Mesothelial cell of epicardium (in vitro differentiated cells): ENCODE measurements at regions not wholly inside any gene's neighbourhood (a gene's known extent, or its start where the extent isn't known, plus 50 kb on each side); places are given as distances from the start of the nearest gene placed in this dataset.
"Not testable (repeated sequence)": the region's sequence is repeated elsewhere in the genome, so short reads cannot be mapped to it uniquely, and the experiment has no call there.

ENCODE experiments used
- DNase-seq, 2 experiments: peaks; one replicate each; pipeline ENCODE4 v3.0.0; 2021; ENCODE audit warnings: low spot score in 2 of 2; ENCODE audit not compliant: unreplicated experiment in 2 of 2
- H3K27ac Mint-ChIP-seq: 2 replicates; pipeline ENCODE4 v1.8.0; 2021; ENCODE audit warnings: mixed read lengths
- H3K27me3 Mint-ChIP-seq: 2 replicates; pipeline ENCODE4 v1.8.0; 2021; ENCODE audit warnings: low read depth, mixed read lengths
- H3K36me3 Mint-ChIP-seq: 2 replicates; pipeline ENCODE4 v1.8.0; 2021; ENCODE audit warnings: mixed read lengths
- H3K4me1 Mint-ChIP-seq: 2 replicates; pipeline ENCODE4 v1.8.0; 2021; ENCODE audit warnings: mixed read lengths
- H3K4me3 Mint-ChIP-seq: 2 replicates; pipeline ENCODE4 v1.8.0; 2021; ENCODE audit warnings: mild to moderate bottlenecking, moderate library complexity, mixed read lengths
- H3K9me3 Mint-ChIP-seq: 2 replicates; pipeline ENCODE4 v1.8.0; 2021; ENCODE audit warnings: mixed read lengths
- TF ChIP-seq, protein P1 (sequence below): fragments of 200-600 bp; sonication (generic); IDR thresholded peaks from one replicate; pipeline ENCODE4 v1.5.0; 2021; ENCODE audit warnings: antibody characterized with exemption; ENCODE audit not compliant: unreplicated experiment

DNA sequence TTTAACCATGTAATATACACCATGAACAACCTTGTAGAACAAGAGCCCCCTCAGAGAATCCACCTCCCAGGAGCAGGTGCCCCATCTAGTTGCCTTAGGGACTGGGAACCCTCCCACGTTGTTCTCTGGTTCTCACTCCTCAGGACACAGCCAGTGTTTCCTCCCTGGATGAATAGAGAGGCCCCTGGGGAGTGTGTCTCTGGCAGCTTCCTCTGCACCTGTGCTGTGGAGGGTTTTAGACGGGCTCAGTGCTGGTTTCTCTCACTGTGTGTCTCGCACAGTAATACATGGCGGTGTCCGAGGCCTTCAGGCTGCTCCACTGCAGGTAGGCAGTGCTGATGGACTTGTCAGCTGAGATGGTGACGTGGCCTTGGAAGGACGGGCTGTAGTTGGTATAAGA is 581.3 kb downstream of the TMEM121 start:
- Mint-ChIP-seq H3K9me3 (peaks cover 23% of the 10 kb centered on the region), H3K27ac (no peak overlapping the region), H3K36me3 (no peaks in the 10 kb centered on the region), H3K4me1 (no peaks in the 10 kb centered on the region), H3K4me3 (no peak overlapping the region), H3K27me3 (no peaks in the 10 kb centered on the region)
- DNase-seq: no peak
- TF ChIP-seq, protein P1, sequence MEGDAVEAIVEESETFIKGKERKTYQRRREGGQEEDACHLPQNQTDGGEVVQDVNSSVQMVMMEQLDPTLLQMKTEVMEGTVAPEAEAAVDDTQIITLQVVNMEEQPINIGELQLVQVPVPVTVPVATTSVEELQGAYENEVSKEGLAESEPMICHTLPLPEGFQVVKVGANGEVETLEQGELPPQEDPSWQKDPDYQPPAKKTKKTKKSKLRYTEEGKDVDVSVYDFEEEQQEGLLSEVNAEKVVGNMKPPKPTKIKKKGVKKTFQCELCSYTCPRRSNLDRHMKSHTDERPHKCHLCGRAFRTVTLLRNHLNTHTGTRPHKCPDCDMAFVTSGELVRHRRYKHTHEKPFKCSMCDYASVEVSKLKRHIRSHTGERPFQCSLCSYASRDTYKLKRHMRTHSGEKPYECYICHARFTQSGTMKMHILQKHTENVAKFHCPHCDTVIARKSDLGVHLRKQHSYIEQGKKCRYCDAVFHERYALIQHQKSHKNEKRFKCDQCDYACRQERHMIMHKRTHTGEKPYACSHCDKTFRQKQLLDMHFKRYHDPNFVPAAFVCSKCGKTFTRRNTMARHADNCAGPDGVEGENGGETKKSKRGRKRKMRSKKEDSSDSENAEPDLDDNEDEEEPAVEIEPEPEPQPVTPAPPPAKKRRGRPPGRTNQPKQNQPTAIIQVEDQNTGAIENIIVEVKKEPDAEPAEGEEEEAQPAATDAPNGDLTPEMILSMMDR: no peak

DNA sequence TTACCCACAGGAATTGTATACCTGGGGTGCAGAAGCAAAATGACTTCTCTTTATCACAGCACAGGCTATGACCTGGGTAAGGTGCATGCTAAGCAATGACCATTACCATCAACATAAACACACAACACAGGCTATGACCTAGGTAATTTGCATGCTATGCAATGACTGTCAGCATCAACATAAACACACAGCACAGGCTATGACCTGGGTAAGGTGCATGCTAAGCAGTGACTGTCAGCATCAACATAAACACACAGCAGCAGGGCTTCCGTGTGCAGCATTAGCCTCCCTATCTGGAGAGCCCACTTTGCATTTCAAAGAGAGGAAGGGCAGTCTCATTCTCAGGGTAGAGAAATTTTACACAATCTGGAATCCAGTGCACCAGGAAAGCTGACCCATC is 583.0 kb downstream of the TMEM121 start:
- H3K4me1 Mint-ChIP-seq: no peaks in the 10 kb centered on the region
- no peak overlapping the region for H3K4me3 Mint-ChIP-seq
- DNase-seq: no peak
- peaks cover 16% of the 10 kb centered on the region for H3K9me3 Mint-ChIP-seq
- H3K27ac Mint-ChIP-seq: no peak overlapping the region
- H3K27me3 Mint-ChIP-seq: no peaks in the 10 kb centered on the region
- H3K36me3 Mint-ChIP-seq: no peaks in the 10 kb centered on the region
- TF ChIP-seq, protein P1: no peak

DNA sequence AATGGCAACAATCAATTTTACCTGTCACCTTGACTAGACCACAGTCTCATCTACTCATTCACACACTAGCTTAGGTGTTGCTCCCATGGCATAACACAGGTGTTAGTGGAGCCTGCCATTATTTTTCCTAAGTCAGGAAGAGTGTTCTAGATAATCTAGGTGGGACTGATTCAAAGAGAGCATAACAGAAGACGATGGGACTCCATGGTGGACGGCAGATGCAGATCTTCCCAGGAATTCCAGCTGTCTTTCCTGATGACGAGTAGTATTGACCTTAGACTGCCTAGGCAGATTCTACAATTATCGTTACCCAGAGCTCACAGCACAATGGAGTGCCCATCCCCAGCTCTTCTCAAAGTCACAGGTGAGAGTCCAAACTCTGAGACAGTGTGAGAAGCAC is 589.0 kb downstream of the TMEM121 start:
- Mint-ChIP-seq H3K27me3 (no peaks in the 10 kb centered on the region), H3K4me3 (no peak overlapping the region), H3K36me3 (no peaks in the 10 kb centered on the region), H3K9me3 (peaks cover 36% of the 10 kb centered on the region), H3K27ac (no peak overlapping the region), H3K4me1 (no peaks in the 10 kb centered on the region)
- TF ChIP-seq, protein P1: no peak
- DNase-seq: no peak

DNA sequence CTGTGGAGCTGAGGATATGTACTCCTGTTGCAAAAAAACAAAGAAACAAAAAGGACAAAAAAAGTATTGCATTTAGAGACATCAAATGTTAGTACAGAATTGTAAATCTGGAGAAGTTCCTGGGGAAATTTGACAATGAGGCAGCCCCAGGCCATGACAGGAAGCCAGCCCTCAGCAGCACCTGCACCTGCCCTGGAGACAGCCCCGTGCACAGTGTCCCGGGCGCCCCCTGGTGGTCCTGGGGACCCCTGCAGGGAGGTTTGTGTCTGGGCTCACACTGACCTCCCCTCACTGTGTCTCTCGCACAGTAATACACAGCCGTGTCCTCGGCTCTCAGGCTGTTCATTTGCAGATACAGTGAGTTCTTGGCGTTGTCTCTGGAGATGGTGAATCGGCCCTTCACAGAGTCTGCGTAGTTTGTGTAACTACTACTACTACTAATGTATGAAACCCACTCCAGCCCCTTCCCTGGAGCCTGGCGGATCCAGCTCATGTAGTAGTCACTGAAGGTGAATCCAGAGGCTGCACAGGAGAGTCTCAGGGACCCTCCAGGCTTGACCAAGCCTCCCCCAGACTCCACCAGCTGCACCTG is 590.1 kb downstream of the TMEM121 start:
- not testable (repeated sequence) for H3K4me3 Mint-ChIP-seq, H3K36me3 Mint-ChIP-seq, H3K27ac Mint-ChIP-seq, H3K27me3 Mint-ChIP-seq, DNase-seq, H3K4me1 Mint-ChIP-seq
- peaks cover 43% of the 10 kb centered on the region for H3K9me3 Mint-ChIP-seq

DNA sequence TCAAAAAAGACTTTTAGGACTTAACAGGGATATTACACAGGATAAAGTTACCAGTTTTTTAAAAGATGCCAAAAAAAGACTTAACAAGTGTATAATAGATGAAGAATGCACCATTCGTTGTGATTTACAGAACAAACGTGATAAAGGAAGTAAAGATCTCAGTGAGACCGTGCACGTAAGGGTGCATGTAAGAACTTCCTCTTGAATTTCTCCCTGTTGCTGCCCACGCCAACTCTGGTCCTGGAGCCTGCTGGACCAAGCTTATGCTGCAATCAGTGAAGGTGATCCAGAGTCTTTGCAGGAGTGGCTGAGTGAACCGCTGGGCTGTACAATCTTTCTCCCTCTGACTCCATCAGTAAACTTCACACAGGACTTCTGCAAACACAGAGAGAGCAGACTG is 593.7 kb downstream of the TMEM121 start:
- TF ChIP-seq, protein P1: no peak
- peaks cover 6% of the 10 kb centered on the region for H3K36me3 Mint-ChIP-seq
- peaks cover 65% of the 10 kb centered on the region for H3K9me3 Mint-ChIP-seq
- no peak overlapping the region for H3K4me3 Mint-ChIP-seq
- H3K4me1 Mint-ChIP-seq: no peaks in the 10 kb centered on the region
- H3K27ac Mint-ChIP-seq: no peak overlapping the region
- H3K27me3 Mint-ChIP-seq: no peaks in the 10 kb centered on the region
- no peak for DNase-seq

DNA sequence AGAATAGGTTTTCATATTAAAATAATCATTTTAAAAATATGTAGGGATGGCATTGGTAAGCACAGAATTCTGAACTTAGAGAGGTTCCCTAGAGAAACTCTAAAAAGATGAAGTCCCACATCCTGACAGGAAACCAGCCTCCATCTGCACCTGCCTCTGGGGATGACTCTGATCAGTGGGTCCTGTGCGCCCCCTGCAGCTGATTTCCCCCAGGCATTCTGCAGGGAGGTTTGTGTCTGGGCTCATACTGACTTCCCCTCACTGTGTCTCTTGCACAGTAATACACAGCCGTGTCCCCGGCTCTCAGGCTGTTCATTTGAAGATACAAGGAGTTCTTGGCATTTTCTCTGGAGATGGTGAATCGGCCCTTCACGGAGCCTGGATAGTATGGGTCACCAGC is 602.9 kb downstream of the TMEM121 start:
- no peak overlapping the region for H3K27ac Mint-ChIP-seq
- H3K4me1 Mint-ChIP-seq: no peaks in the 10 kb centered on the region
- no peak for DNase-seq
- peaks cover 80% of the 10 kb centered on the region for H3K9me3 Mint-ChIP-seq
- no peaks in the 10 kb centered on the region for H3K27me3 Mint-ChIP-seq
- TF ChIP-seq, protein P1: no peak
- H3K4me3 Mint-ChIP-seq: no peak overlapping the region
- no peaks in the 10 kb centered on the region for H3K36me3 Mint-ChIP-seq

DNA sequence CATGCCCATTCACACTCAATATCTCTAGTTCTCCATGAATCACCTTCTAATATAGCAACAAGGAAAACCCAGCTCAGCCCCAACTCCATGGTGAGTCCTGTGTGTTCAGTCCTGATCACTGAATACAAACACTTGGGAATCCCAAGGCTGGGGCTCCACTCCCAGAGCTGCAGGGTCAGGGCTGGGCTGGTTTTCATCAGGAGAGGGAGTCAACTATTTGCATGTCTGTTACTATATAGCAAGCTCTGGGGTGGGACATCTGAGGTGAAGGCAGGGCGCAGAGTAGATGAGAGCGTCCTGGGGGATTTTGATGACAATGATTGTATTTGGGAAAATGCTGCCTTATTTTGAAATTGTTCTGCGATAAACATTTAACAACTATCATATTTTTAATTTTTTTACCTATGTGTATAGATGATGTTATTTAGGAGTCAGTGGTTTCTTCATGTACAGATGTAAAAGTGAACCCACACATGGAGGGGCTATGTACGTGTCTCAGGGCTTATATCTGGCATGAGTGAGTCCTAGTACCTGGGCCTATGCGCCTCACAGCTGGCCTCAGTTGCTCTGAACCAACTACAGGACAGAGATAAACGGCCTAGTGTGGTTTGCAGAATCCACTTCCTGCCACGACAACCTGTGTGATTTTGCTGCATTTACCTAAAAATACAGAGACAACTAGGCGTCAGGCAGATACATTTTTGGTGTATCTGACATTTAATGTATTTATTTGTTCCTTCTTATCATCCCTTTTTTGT is 603.7 kb downstream of the TMEM121 start:
- H3K36me3 Mint-ChIP-seq, DNase-seq, H3K4me1 Mint-ChIP-seq, H3K27me3 Mint-ChIP-seq, H3K4me3 Mint-ChIP-seq, H3K27ac Mint-ChIP-seq: not testable (repeated sequence)
- peaks cover 80% of the 10 kb centered on the region for H3K9me3 Mint-ChIP-seq

DNA sequence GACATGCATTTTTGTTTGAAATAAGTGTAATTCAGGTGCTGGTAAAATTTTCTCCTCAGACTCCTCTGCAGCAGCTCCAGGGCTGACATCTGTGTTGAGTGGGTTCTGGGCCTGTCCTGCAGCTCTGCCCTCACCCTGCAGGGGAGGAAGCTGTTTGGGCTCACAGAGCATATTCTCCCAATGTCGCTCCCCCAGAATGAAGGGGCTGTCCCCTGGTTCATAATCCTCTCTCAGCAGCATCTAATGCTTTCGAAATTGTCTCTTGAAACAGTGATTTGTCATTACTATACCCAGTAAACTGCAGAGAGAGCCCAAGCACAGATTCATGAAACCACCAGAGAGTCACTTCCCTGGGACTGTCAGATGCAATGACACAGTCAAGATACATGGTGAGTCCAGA is 606.7 kb downstream of the TMEM121 start:
- H3K27ac Mint-ChIP-seq, DNase-seq, H3K4me3 Mint-ChIP-seq, H3K36me3 Mint-ChIP-seq, H3K27me3 Mint-ChIP-seq, H3K4me1 Mint-ChIP-seq: not testable (repeated sequence)
- H3K9me3 Mint-ChIP-seq: peaks cover 61% of the 10 kb centered on the region
